ENCODE measurements at regions not wholly inside any gene's neighbourhood (a gene's known extent, or its start where the extent isn't known, plus 50 kb on each side); places are given as distances from the start of the nearest gene placed in this dataset.

- BruUV-seq (replicated peaks), result no TSS peak
- Mint-ChIP-seq H3K27ac (ENCODE audit: low read depth, unreplicated experiment) (no peak overlapping the region), H3K4me3 (ENCODE audit: unreplicated experiment) (no peak overlapping the region), H3K36me3 (ENCODE audit: insufficient read depth, unreplicated experiment) (no peaks in the 10 kb centered on the region), H3K4me1 (ENCODE audit: insufficient read depth, unreplicated experiment) (no peaks in the 10 kb centered on the region), H3K27me3 (ENCODE audit: insufficient read depth, unreplicated experiment) (no peaks in the 10 kb centered on the region), H3K9me3 (ENCODE audit: unreplicated experiment) (no peaks in the 10 kb centered on the region)
- TF ChIP-seq CTCF (IDR thresholded peaks at IDR 0.05; ENCODE audit: unreplicated experiment), result no peak
- DNase-seq (ENCODE audit: unreplicated experiment), result no peak
- ChIA-PET POLR2A (interaction anchor here (2.0 kb wide), 1 partner anchor 15 kb away, joined by 4 read pairs; no protein-coding TSS in a partner anchor), CTCF (interaction anchor here (2.9 kb wide), 1 partner anchor 11 kb away, joined by 13 read pairs; no protein-coding TSS in a partner anchor)
- intact Hi-C loops (cut with micrococcal nuclease), result no loop called here
Observed at GRCh38 chr14:94700336-94700735, 69.6 kb downstream of the GSC start.

- Mint-ChIP-seq H3K27ac (ENCODE audit: low read depth, unreplicated experiment) (no peak overlapping the region), H3K9me3 (ENCODE audit: unreplicated experiment) (no peaks in the 10 kb centered on the region), H3K4me1 (ENCODE audit: insufficient read depth, unreplicated experiment) (no peaks in the 10 kb centered on the region), H3K4me3 (ENCODE audit: unreplicated experiment) (no peak overlapping the region), H3K36me3 (ENCODE audit: insufficient read depth, unreplicated experiment) (no peaks in the 10 kb centered on the region), H3K27me3 (ENCODE audit: insufficient read depth, unreplicated experiment) (no peaks in the 10 kb centered on the region)
- no TSS peak for BruUV-seq (replicated peaks)
- intact Hi-C loops (cut with micrococcal nuclease), result no loop called here
- DNase-seq (ENCODE audit: unreplicated experiment), result no peak
- ChIA-PET POLR2A (interaction anchor here (2.0 kb wide), 1 partner anchor 15 kb away, joined by 4 read pairs; no protein-coding TSS in a partner anchor), CTCF (no interaction called here)
- no peak for TF ChIP-seq CTCF (IDR thresholded peaks at IDR 0.05; ENCODE audit: unreplicated experiment)
Observed at GRCh38 chr14:94699831-94700230, 70.1 kb downstream of the GSC start.

- Mint-ChIP-seq H3K4me3 (ENCODE audit: unreplicated experiment) (no peak overlapping the region), H3K36me3 (ENCODE audit: insufficient read depth, unreplicated experiment) (no peaks in the 10 kb centered on the region), H3K9me3 (ENCODE audit: unreplicated experiment) (no peaks in the 10 kb centered on the region), H3K27ac (ENCODE audit: low read depth, unreplicated experiment) (no peak overlapping the region), H3K27me3 (ENCODE audit: insufficient read depth, unreplicated experiment) (no peaks in the 10 kb centered on the region), H3K4me1 (ENCODE audit: insufficient read depth, unreplicated experiment) (no peaks in the 10 kb centered on the region)
- no peak for TF ChIP-seq CTCF (IDR thresholded peaks at IDR 0.05; ENCODE audit: unreplicated experiment)
- DNase-seq (ENCODE audit: unreplicated experiment), result no peak
- BruUV-seq (replicated peaks), result no TSS peak
- ChIA-PET POLR2A (no interaction called here), CTCF (interaction anchor here (0.5 to 1.3 kb wide), 3 partner anchors 9 to 81 kb away, joined by 3 to 7 read pairs (median 3); no protein-coding TSS in a partner anchor)
- intact Hi-C loops (cut with micrococcal nuclease), result no loop called here
Observed at GRCh38 chr14:94697773-94698556, 71.9 kb downstream of the GSC start.

- ChIA-PET CTCF (interaction anchor here (1.0 kb wide), 1 partner anchor 14 kb away, joined by 3 read pairs; no protein-coding TSS in a partner anchor), POLR2A (no interaction called here)
- Mint-ChIP-seq H3K4me3 (ENCODE audit: unreplicated experiment) (no peak overlapping the region), H3K4me1 (ENCODE audit: insufficient read depth, unreplicated experiment) (no peaks in the 10 kb centered on the region), H3K9me3 (ENCODE audit: unreplicated experiment) (no peaks in the 10 kb centered on the region), H3K27me3 (ENCODE audit: insufficient read depth, unreplicated experiment) (no peaks in the 10 kb centered on the region), H3K27ac (ENCODE audit: low read depth, unreplicated experiment) (no peak overlapping the region), H3K36me3 (ENCODE audit: insufficient read depth, unreplicated experiment) (no peaks in the 10 kb centered on the region)
- no TSS peak for BruUV-seq (replicated peaks)
- no peak for TF ChIP-seq CTCF (IDR thresholded peaks at IDR 0.05; ENCODE audit: unreplicated experiment)
- DNase-seq (ENCODE audit: unreplicated experiment), result no peak
- intact Hi-C loops (cut with micrococcal nuclease), result no loop called here
Observed at GRCh38 chr14:94696518-94696917, 73.4 kb downstream of the GSC start.

Measured in MCF 10A (cell line).